OCI-LY3 (cell line): ENCODE measurements at regions not wholly inside any gene's neighbourhood (a gene's known extent, or its start where the extent isn't known, plus 50 kb on each side); places are given as distances from the start of the nearest gene placed in this dataset.

ENCODE experiments used
- EZH2phosphoT487 ChIP-seq: fragments of 200-600 bp; shearing (Covaris generic); IDR thresholded peaks from 2 replicates; pipeline ENCODE4 v1.6.1; 2018; ENCODE audit warnings: antibody characterized with exemption, mixed run types, low read depth
- TF ChIP-seq, protein P1 (sequence below): fragments of 200-600, 300-600 bp; sonication (generic); IDR thresholded peaks from 2 replicates; pipeline ENCODE4 v1.5.1; 2014; ENCODE audit warnings: antibody characterized with exemption, low read length, low read depth

GRCh38 chr13:47474839-47475238 is 526.2 kb downstream of the SUCLA2 start:
- TF ChIP-seq, protein P1, sequence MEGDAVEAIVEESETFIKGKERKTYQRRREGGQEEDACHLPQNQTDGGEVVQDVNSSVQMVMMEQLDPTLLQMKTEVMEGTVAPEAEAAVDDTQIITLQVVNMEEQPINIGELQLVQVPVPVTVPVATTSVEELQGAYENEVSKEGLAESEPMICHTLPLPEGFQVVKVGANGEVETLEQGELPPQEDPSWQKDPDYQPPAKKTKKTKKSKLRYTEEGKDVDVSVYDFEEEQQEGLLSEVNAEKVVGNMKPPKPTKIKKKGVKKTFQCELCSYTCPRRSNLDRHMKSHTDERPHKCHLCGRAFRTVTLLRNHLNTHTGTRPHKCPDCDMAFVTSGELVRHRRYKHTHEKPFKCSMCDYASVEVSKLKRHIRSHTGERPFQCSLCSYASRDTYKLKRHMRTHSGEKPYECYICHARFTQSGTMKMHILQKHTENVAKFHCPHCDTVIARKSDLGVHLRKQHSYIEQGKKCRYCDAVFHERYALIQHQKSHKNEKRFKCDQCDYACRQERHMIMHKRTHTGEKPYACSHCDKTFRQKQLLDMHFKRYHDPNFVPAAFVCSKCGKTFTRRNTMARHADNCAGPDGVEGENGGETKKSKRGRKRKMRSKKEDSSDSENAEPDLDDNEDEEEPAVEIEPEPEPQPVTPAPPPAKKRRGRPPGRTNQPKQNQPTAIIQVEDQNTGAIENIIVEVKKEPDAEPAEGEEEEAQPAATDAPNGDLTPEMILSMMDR: no peak
- TF ChIP-seq EZH2phosphoT487: no peak
